Endothelial cell of umbilical vein (primary cell): ENCODE measurements at regions not wholly inside any gene's neighbourhood (a gene's known extent, or its start where the extent isn't known, plus 50 kb on each side); places are given as distances from the start of the nearest gene placed in this dataset.

Experiments used
- BruUV-seq: library from RNA; stranded (reverse); fragments of 400-500 nt; replicated peaks from 2 replicates; lab custom pipeline; 2021; lab: Mats Ljungman, UMichigan
- CTCF ChIA-PET: fragments of 300-600, 350-600 bp; sonication (Branson Sonifier 250); formaldehyde crosslinking; loops from one replicate; lab custom pipeline; 2021; ENCODE audit warnings: antibody characterized with exemption, inconsistent platforms; lab: Charles Lee
- POLR2A ChIA-PET: fragments of 300-600, 350-600 bp; sonication (Branson Sonifier 250); formaldehyde crosslinking; loops from one replicate; lab custom pipeline; 2021; ENCODE audit warnings: antibody characterized with exemption, inconsistent platforms; lab: Charles Lee
- DNase-seq: peaks from one replicate; pipeline ENCODE4 v3.0.0-alpha.2; 2011; ENCODE audit warnings: low read depth, low spot score
- FAIRE-seq: peaks from 2 replicates; lab custom pipeline; 2011; peaks lifted over from hg19 to GRCh38; lab: Jason Lieb, UNC
- H2AFZ ChIP-seq: 2 replicates; pipeline ENCODE4 v1.6.0; 2012; ENCODE audit warnings: low read depth, low read length, control low read depth, inconsistent platforms
- H3K27ac ChIP-seq: 2 replicates; pipeline ENCODE4 v1.5.1; 2011; ENCODE audit warnings: low read depth, mild to moderate bottlenecking, control low read depth, low read length, moderate library complexity; ENCODE audit not compliant: insufficient read depth
- H3K27me3 ChIP-seq, 2 experiments: 2 replicates each; pipeline versions ENCODE4 v1.6.0 to v1.6.1; 2011; ENCODE audit warnings: low read length in 2 of 2, mixed read lengths in 1 of 2; ENCODE audit not compliant: control insufficient read depth in 2 of 2, insufficient read depth in 2 of 2
- H3K36me3 ChIP-seq, 2 experiments: 2 replicates in 1 of 2; 3 replicates in 1 of 2; pipeline ENCODE4 v1.5.1; 2011; ENCODE audit warnings: low read length in 2 of 2, mild to moderate bottlenecking in 1 of 2, moderate library complexity in 1 of 2; ENCODE audit not compliant: control insufficient read depth in 2 of 2, insufficient read depth in 2 of 2; ENCODE audit errors: extremely low read depth in 1 of 2
- H3K4me1 ChIP-seq: 3 replicates; pipeline ENCODE4 v1.5.1; 2011; ENCODE audit warnings: mild to moderate bottlenecking, low read length; ENCODE audit not compliant: control insufficient read depth, insufficient read depth; ENCODE audit errors: extremely low read depth
- H3K4me2 ChIP-seq: 2 replicates; pipeline ENCODE4 v1.6.1; 2011; ENCODE audit warnings: low read length, control low read depth, mixed read lengths; ENCODE audit not compliant: insufficient read depth
- H3K4me3 ChIP-seq, 3 experiments: fragments of 200-600 bp in 1 of 3; sonication (generic), shearing (Covaris generic) in 1 of 3; replicated peaks in 1 of 3; 2 replicates each; pipeline ENCODE4 v1.5.1; 2011 to 2016; ENCODE audit warnings: control low read depth in 3 of 3, low read length in 3 of 3, mild to moderate bottlenecking in 2 of 3, inconsistent platforms in 1 of 3, low read depth in 1 of 3, moderate library complexity in 1 of 3; ENCODE audit not compliant: insufficient read depth in 1 of 3
- H3K79me2 ChIP-seq: 2 replicates; pipeline ENCODE4 v1.6.0; 2012; ENCODE audit warnings: low read length, inconsistent platforms; ENCODE audit not compliant: control insufficient read depth, insufficient read depth
- H3K9ac ChIP-seq: replicated peaks from 2 replicates; pipeline ENCODE3; 2011; ENCODE audit warnings: low read length, control low read depth; ENCODE audit not compliant: insufficient read depth; ENCODE audit errors: extremely low read depth
- H3K9me1 ChIP-seq: replicated peaks from 3 replicates; pipeline ENCODE4 v1.6.0; 2011; ENCODE audit warnings: mild to moderate bottlenecking, low read length; ENCODE audit not compliant: control insufficient read depth, insufficient read depth; ENCODE audit errors: extremely low read depth
- H3K9me3 ChIP-seq: replicated peaks from 2 replicates; pipeline ENCODE4 v1.5.1; 2012; ENCODE audit warnings: low read length, inconsistent platforms; ENCODE audit not compliant: control insufficient read depth, insufficient read depth
- H4K20me1 ChIP-seq: replicated peaks from 2 replicates; pipeline ENCODE3; 2011; ENCODE audit warnings: mild to moderate bottlenecking, low read length; ENCODE audit not compliant: control insufficient read depth, insufficient read depth; ENCODE audit errors: extremely low read depth
- CTCF ChIP-seq, 2 donors: IDR thresholded peaks; 1 replicate in 1 of 2; 2 replicates in 1 of 2; pipeline ENCODE4 v1.5.1; 2011; ENCODE audit warnings: low read length in 2 of 2, mild to moderate bottlenecking in 2 of 2, moderate library complexity in 2 of 2, control low read depth in 1 of 2, inconsistent platforms in 1 of 2, low read depth in 1 of 2; ENCODE audit not compliant: insufficient read depth in 1 of 2; ENCODE audit errors: extremely low read depth in 1 of 2
- EZH2 ChIP-seq: IDR thresholded peaks from 2 replicates; pipeline ENCODE4 v1.6.1; 2012; ENCODE audit warnings: borderline replicate concordance, low read depth, mild to moderate bottlenecking, moderate library complexity, low read length, inconsistent platforms; ENCODE audit not compliant: severe bottlenecking
- FOS ChIP-seq: IDR thresholded peaks from 2 replicates; pipeline ENCODE4 v1.6.1; 2011; ENCODE audit warnings: mild to moderate bottlenecking, low read length, moderate library complexity, borderline replicate concordance; ENCODE audit not compliant: insufficient read depth
- GATA2 ChIP-seq: IDR thresholded peaks from 2 replicates; pipeline ENCODE4 v1.7.0; 2011; ENCODE audit warnings: low read depth, mild to moderate bottlenecking, moderate library complexity, mixed read lengths, low read length; ENCODE audit not compliant: insufficient read length, insufficient read depth
- JUN ChIP-seq: IDR thresholded peaks from 2 replicates; pipeline ENCODE4 v1.6.1; 2011; ENCODE audit warnings: borderline replicate concordance, low read depth; ENCODE audit not compliant: insufficient read length, insufficient read depth
- MAX ChIP-seq: IDR thresholded peaks from 2 replicates; pipeline ENCODE4 v1.6.1; 2011; ENCODE audit not compliant: insufficient read depth, insufficient read length
- MYC ChIP-seq: IDR thresholded peaks from one replicate; pipeline ENCODE4 v1.6.1; 2011; ENCODE audit warnings: mild to moderate bottlenecking, low read depth, low read length
- POLR2A ChIP-seq: IDR thresholded peaks from 2 replicates; pipeline ENCODE4 v1.6.1; 2012; ENCODE audit warnings: low read depth, mild to moderate bottlenecking, control low read depth, low read length
- POLR2AphosphoS5 ChIP-seq: IDR thresholded peaks from 2 replicates; pipeline ENCODE4 v1.6.1; 2012; ENCODE audit warnings: low read depth, mild to moderate bottlenecking, control low read depth, low read length, moderate library complexity; ENCODE audit not compliant: insufficient read depth
- dilution Hi-C: fragments of 300-500 bp; cut with MboI; formaldehyde crosslinking; loops from one replicate; pipeline ENCODE4 v1.15.0; 2019; ENCODE audit warnings: low sequenced_read_pairs; ENCODE audit not compliant: extremely low pct_ligation_motif_present
- intact Hi-C: fragments of 100-400 bp; cut with micrococcal nuclease; formaldehyde crosslinking; loops from one replicate; pipeline ENCODE4 v1.10.0; 2022

GRCh38 chr1:191002768-191003167 lies 525.1 kb upstream of the BRINP3 start:
- CTCF ChIA-PET, result no interaction called here
- intact Hi-C loops, result no loop called here

GRCh38 chr1:191016765-191017164 lies 539.1 kb upstream of the BRINP3 start:
- H3K4me1 ChIP-seq, result peaks cover 7% of the 10 kb centered on the region
- no peak overlapping the region for H3K9ac ChIP-seq
- H3K4me3 ChIP-seq, result no peak overlapping the region
- H2AFZ ChIP-seq, result no peak overlapping the region
- dilution Hi-C loops (no loop called here), intact Hi-C loops (no loop called here)
- DNase-seq (no peak), FAIRE-seq (no peak)
- no peaks in the 10 kb centered on the region for H3K9me3 ChIP-seq
- TF ChIP-seq FOS, result no peak
- TF ChIP-seq MYC, result no peak
- no peak for TF ChIP-seq POLR2A
- TF ChIP-seq POLR2AphosphoS5, result no peak
- no peak for TF ChIP-seq JUN
- TF ChIP-seq MAX, result no peak
- no peak for TF ChIP-seq EZH2
- TF ChIP-seq CTCF (IDR thresholded peaks at IDR 0.05; ENCODE audit: extremely low read depth in 1 of 2, insufficient read depth in 1 of 2, low read depth in 1 of 2, low read length in 2 of 2), result no peak
- no peak for TF ChIP-seq GATA2
- H3K27me3 ChIP-seq, result no peaks in the 10 kb centered on the region
- H3K79me2 ChIP-seq, result no peaks in the 10 kb centered on the region
- no peaks in the 10 kb centered on the region for H4K20me1 ChIP-seq
- H3K27ac ChIP-seq, result no peak overlapping the region
- no peaks in the 10 kb centered on the region for H3K36me3 ChIP-seq
- BruUV-seq, result no TSS peak
- H3K4me2 ChIP-seq, result no peak overlapping the region
- CTCF ChIA-PET, result no interaction called here
- POLR2A ChIA-PET, result no interaction called here
- no peaks in the 10 kb centered on the region for H3K9me1 ChIP-seq

More at GRCh38 chr1:191002768-191003167, 525.1 kb upstream of the BRINP3 start:
- Histone ChIP-seq H3K9ac (no peak overlapping the region), H3K4me3 (no peak overlapping the region), H3K79me2 (no peaks in the 10 kb centered on the region), H4K20me1 (no peaks in the 10 kb centered on the region), H3K4me1 (no peaks in the 10 kb centered on the region), H3K4me2 (no peak overlapping the region), H3K27me3 (no peaks in the 10 kb centered on the region), H3K9me3 (no peaks in the 10 kb centered on the region), H3K36me3 (no peaks in the 10 kb centered on the region), H3K9me1 (no peaks in the 10 kb centered on the region), H2AFZ (no peak overlapping the region), H3K27ac (no peak overlapping the region)
- dilution Hi-C loops, result no loop called here
- POLR2A ChIA-PET, result no interaction called here
- FAIRE-seq, result no peak
- BruUV-seq, result no TSS peak
- no peak for DNase-seq
- no peak for TF ChIP-seq JUN
